ENCODE measurements at regions not wholly inside any gene's neighbourhood (a gene's known extent, or its start where the extent isn't known, plus 50 kb on each side); places are given as distances from the start of the nearest gene placed in this dataset.

DNA sequence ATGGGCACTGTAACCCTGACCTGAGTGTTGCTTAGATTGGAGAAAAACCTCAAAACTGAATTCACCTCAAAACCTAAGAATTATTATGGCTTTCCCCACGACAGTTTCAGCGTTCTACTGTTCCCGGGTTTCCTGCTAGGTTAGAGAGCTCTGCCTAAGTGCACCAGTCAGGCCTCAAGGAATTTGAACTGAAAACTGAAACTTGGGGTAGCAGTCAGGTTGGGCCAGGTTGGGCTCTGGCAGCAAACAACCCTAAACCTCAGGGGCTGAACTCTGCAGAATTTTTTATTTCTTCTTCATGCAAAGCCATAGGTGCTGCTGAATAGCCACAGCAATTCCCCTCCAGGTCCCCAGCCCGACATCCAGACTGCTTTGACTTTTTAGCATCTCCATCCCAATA is 437.0 kb upstream of the PROX1 start:
- Mint-ChIP-seq H3K36me3 (ENCODE audit: insufficient read depth) (no peaks in the 10 kb centered on the region), H3K4me3 (ENCODE audit: low read depth) (no peak overlapping the region), H3K4me1 (ENCODE audit: low read depth) (no peaks in the 10 kb centered on the region), H3K27me3 (no peaks in the 10 kb centered on the region), H3K9me3 (ENCODE audit: low read depth) (peaks cover 8% of the 10 kb centered on the region), H3K27ac (no peak overlapping the region)
- TF ChIP-seq, protein P1, sequence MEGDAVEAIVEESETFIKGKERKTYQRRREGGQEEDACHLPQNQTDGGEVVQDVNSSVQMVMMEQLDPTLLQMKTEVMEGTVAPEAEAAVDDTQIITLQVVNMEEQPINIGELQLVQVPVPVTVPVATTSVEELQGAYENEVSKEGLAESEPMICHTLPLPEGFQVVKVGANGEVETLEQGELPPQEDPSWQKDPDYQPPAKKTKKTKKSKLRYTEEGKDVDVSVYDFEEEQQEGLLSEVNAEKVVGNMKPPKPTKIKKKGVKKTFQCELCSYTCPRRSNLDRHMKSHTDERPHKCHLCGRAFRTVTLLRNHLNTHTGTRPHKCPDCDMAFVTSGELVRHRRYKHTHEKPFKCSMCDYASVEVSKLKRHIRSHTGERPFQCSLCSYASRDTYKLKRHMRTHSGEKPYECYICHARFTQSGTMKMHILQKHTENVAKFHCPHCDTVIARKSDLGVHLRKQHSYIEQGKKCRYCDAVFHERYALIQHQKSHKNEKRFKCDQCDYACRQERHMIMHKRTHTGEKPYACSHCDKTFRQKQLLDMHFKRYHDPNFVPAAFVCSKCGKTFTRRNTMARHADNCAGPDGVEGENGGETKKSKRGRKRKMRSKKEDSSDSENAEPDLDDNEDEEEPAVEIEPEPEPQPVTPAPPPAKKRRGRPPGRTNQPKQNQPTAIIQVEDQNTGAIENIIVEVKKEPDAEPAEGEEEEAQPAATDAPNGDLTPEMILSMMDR (IDR thresholded peaks at IDR 0.05; ENCODE audit: unreplicated experiment) = no peak
- DNase-seq (ENCODE audit: low spot score, unreplicated experiment) = no peak

DNA sequence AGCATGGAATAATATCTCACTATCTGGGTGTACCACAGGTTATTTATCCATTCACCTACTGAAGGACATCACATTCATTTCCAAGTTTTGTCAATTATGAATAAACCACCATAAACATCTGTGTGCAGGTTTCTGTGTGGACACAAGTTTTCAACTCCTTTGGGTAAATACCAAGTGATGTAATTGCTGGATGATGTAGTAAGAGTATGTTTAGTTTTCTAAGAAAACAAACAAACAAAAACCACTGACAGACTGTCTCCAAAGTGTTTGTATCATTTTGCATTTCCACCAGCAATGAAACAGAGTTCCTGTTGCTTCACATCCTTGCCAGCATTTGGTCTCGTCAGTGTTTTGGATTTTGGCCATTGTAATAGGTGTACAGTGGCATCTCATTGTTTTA is 435.7 kb upstream of the PROX1 start:
- no peaks in the 10 kb centered on the region for H3K4me1 Mint-ChIP-seq (ENCODE audit: low read depth)
- TF ChIP-seq, protein P1 (IDR thresholded peaks at IDR 0.05; ENCODE audit: unreplicated experiment) = no peak

DNA sequence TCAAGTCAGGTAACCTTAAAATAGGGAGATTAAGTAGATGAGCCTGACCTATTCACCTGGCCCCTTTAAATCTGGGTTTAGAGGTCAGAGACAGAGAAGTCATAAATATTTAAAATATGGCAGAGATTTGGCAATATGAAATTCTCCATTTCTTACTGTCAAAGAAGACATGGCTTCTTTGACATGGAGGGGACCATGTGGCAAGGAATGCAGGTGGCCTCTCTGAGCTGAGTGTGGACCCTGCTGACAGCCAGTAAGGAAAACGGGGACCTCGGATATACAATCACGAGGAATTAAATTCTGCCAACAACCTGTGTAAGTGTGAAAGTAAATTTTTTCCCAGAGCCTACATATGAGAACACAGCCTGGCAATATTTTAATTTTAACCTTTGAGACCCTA is 427.5 kb upstream of the PROX1 start:
- H3K4me1 Mint-ChIP-seq (ENCODE audit: low read depth) = no peaks in the 10 kb centered on the region
- H3K36me3 Mint-ChIP-seq (ENCODE audit: insufficient read depth) = peaks cover 8% of the 10 kb centered on the region
- H3K27ac Mint-ChIP-seq = no peak overlapping the region
- H3K27me3 Mint-ChIP-seq = no peaks in the 10 kb centered on the region
- H3K9me3 Mint-ChIP-seq (ENCODE audit: low read depth) = peaks cover 16% of the 10 kb centered on the region
- no peak for DNase-seq (ENCODE audit: low spot score, unreplicated experiment)
- no peak overlapping the region for H3K4me3 Mint-ChIP-seq (ENCODE audit: low read depth)
- TF ChIP-seq, protein P1 (IDR thresholded peaks at IDR 0.05; ENCODE audit: unreplicated experiment) = no peak

More for the DNA sequence above, 435.7 kb upstream of the PROX1 start:
- Mint-ChIP-seq H3K9me3 (ENCODE audit: low read depth) (peaks cover 8% of the 10 kb centered on the region), H3K27me3 (no peaks in the 10 kb centered on the region), H3K36me3 (ENCODE audit: insufficient read depth) (no peaks in the 10 kb centered on the region), H3K27ac (no peak overlapping the region), H3K4me3 (ENCODE audit: low read depth) (no peak overlapping the region)
- no peak for DNase-seq (ENCODE audit: low spot score, unreplicated experiment)

DNA sequence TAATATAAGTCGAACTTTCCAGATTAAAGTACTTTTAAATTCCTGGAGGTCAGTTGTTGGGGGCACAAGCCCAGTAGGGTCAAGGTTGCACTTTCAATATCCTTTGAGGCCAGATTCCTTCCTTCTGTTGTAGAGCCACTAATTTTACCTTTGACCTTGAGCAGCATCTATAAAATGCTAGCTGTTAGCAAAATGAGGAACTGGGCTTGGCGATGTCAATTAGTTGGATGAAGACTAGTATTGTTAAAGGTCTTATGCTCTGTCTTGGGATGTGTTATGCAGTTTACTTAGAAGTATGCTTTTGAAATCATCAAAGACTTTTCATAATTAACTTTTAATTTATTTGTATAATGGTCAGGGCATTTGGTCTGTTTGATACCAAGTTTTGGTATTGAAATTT is 425.9 kb upstream of the PROX1 start:
- Mint-ChIP-seq H3K4me1 (ENCODE audit: low read depth) (no peaks in the 10 kb centered on the region), H3K27ac (no peak overlapping the region), H3K27me3 (no peaks in the 10 kb centered on the region), H3K36me3 (ENCODE audit: insufficient read depth) (peaks cover 11% of the 10 kb centered on the region), H3K4me3 (ENCODE audit: low read depth) (no peak overlapping the region), H3K9me3 (ENCODE audit: low read depth) (peaks cover 23% of the 10 kb centered on the region)
- TF ChIP-seq, protein P1 (IDR thresholded peaks at IDR 0.05; ENCODE audit: unreplicated experiment) = no peak
- DNase-seq (ENCODE audit: low spot score, unreplicated experiment) = no peak

DNA sequence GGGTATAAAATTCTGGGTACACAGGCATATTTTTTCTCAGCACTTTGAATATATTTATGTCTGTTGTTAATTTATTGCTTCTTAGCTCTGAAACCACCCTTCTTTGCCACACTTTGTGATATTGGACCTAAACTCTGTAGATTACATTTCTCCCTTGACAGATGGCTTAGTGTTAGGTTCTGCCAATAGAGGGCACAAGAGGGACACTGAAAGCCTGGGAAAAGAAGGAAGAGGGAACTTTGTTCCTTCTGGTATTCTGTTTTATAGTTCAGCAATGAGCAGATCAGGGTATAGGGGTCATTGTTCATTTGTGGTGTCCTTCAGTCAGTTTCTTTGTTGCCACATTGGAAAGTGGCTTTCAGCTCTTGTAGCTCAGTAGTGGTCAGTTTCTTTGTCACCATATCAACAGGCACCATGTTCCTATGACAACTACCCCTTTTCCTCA is 423.5 kb upstream of the PROX1 start:
- H3K9me3 Mint-ChIP-seq (ENCODE audit: low read depth) = peaks cover 27% of the 10 kb centered on the region
- no peaks in the 10 kb centered on the region for H3K27me3 Mint-ChIP-seq
- no peak overlapping the region for H3K27ac Mint-ChIP-seq
- TF ChIP-seq, protein P1 (IDR thresholded peaks at IDR 0.05; ENCODE audit: unreplicated experiment) = peak; percentile 35
- no peak overlapping the region for H3K4me3 Mint-ChIP-seq (ENCODE audit: low read depth)
- H3K36me3 Mint-ChIP-seq (ENCODE audit: insufficient read depth) = peaks cover 11% of the 10 kb centered on the region
- no peak for DNase-seq (ENCODE audit: low spot score, unreplicated experiment)
- H3K4me1 Mint-ChIP-seq (ENCODE audit: low read depth) = peaks cover 3% of the 10 kb centered on the region

Data from progenitor cell of endocrine pancreas (in vitro differentiated cells).